Activated CD8-positive, alpha-beta T cell treated with anti-CD3 and anti-CD28 coated beads, Interleukin-2, amount 10 ng/mL, durations not matched to agents 7 days and 5 days (primary cell): ENCODE measurements at regions not wholly inside any gene's neighbourhood (a gene's known extent, or its start where the extent isn't known, plus 50 kb on each side); places are given as distances from the start of the nearest gene placed in this dataset.

Source experiments
- ATAC-seq: fragments of 150-1000 bp; cut with Tn5 transposase; one replicate; pipeline ENCODE4 v1.10.0; 2021; ENCODE audit warnings: moderate library complexity
- CTCF ChIA-PET: fragments of 350-600 bp; sonication (Branson Sonifier 250); formaldehyde crosslinking; loops from one replicate; lab custom pipeline; 2021; ENCODE audit warnings: antibody characterized with exemption; lab: Charles Lee
- POLR2A ChIA-PET: fragments of 350-600 bp; sonication (Branson Sonifier 250); formaldehyde crosslinking; loops from one replicate; lab custom pipeline; 2021; ENCODE audit warnings: antibody characterized with exemption; lab: Charles Lee
- DNase-seq: peaks from one replicate; pipeline ENCODE4 v3.0.0-alpha.2; 2020
- H3K27ac Mint-ChIP-seq: one replicate; pipeline ENCODE4 v1.8.0; 2021; ENCODE audit warnings: mild to moderate bottlenecking, mixed read lengths
- H3K27me3 Mint-ChIP-seq: one replicate; pipeline ENCODE4 v1.8.0; 2021; ENCODE audit warnings: low read depth, mixed read lengths
- H3K36me3 Mint-ChIP-seq: one replicate; pipeline ENCODE4 v1.8.0; 2021; ENCODE audit warnings: low read depth, mixed read lengths
- H3K4me1 Mint-ChIP-seq: one replicate; pipeline ENCODE4 v1.8.0; 2021; ENCODE audit warnings: low read depth, mixed read lengths
- H3K4me3 Mint-ChIP-seq: one replicate; pipeline ENCODE4 v1.8.0; 2021; ENCODE audit warnings: mild to moderate bottlenecking, mixed read lengths
- H3K9me3 Mint-ChIP-seq: one replicate; pipeline ENCODE4 v1.8.0; 2022; ENCODE audit warnings: mixed read lengths; ENCODE audit not compliant: insufficient read depth

GRCh38 chr9:126235336-126236243 lies 91.0 kb upstream of the MVB12B start:
- H3K4me1 Mint-ChIP-seq: no peaks in the 10 kb centered on the region
- H3K36me3 Mint-ChIP-seq: no peaks in the 10 kb centered on the region
- H3K4me3 Mint-ChIP-seq: no peak overlapping the region
- no peaks in the 10 kb centered on the region for H3K9me3 Mint-ChIP-seq
- H3K27me3 Mint-ChIP-seq: no peaks in the 10 kb centered on the region
- ChIA-PET POLR2A (no interaction called here), CTCF (no interaction called here)
- no peak overlapping the region for H3K27ac Mint-ChIP-seq
- DNase-seq (no peak), ATAC-seq (no peak)

GRCh38 chr9:126236273-126236672 lies 90.4 kb upstream of the MVB12B start:
- Mint-ChIP-seq H3K4me1 (no peaks in the 10 kb centered on the region), H3K27me3 (no peaks in the 10 kb centered on the region), H3K36me3 (no peaks in the 10 kb centered on the region), H3K4me3 (no peak overlapping the region), H3K27ac (no peak overlapping the region), H3K9me3 (no peaks in the 10 kb centered on the region)
- no peak for ATAC-seq
- no peak for DNase-seq
- ChIA-PET CTCF (no interaction called here), POLR2A (no interaction called here)

DNA sequence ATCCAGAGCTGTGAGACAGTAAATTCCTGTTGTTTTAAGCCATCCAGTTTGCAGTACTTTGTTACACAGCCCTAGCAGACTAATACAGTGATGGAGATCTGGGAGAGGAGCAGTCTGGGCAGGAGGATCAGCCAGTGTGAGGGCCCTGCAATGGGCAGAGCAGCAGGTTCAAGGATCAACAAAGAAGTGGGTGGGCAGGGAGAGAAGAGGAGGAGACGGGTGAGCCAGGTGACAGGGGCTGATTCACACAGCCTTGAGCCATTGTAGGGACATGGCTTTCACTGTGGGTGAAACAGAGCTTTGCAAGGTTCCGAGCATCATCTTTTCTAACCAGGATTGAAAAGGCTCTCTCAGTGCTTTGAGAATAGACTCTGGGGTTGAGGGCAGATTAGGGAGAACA lies 88.2 kb upstream of the MVB12B start:
- ChIA-PET POLR2A (no interaction called here), CTCF (no interaction called here)
- Mint-ChIP-seq H3K36me3 (no peaks in the 10 kb centered on the region), H3K4me1 (no peaks in the 10 kb centered on the region), H3K27me3 (no peaks in the 10 kb centered on the region), H3K9me3 (peaks cover 3% of the 10 kb centered on the region), H3K4me3 (no peak overlapping the region), H3K27ac (no peak overlapping the region)
- DNase-seq (no peak), ATAC-seq (no peak)

DNA sequence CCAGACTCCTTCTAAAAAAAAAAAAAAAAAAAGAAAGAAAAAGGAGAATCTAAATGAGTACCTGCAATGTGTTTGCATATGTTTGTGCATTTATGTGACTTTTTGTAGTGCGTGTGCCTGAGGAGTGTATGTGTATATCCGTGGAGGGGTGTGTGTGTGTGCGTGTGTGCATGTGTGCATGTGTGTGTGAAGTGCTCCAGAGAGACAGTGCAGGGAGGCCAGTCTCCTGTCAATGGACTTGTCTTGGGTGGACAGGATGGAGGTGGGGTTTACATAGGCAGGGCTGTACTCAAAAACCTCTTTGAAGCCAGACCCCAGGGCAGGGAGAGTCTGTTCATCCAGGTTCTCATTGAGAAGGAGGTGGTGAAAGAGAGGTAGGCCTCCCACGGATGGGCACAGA lies 87.1 kb upstream of the MVB12B start:
- ChIA-PET POLR2A (interaction anchor here (0.8 kb wide), 1 partner anchor 1331 kb away, joined by 3 read pairs; no protein-coding TSS in a partner anchor), CTCF (no interaction called here)
- Mint-ChIP-seq H3K4me1 (no peaks in the 10 kb centered on the region), H3K4me3 (no peak overlapping the region), H3K9me3 (peaks cover 13% of the 10 kb centered on the region), H3K27ac (no peak overlapping the region), H3K36me3 (no peaks in the 10 kb centered on the region), H3K27me3 (no peaks in the 10 kb centered on the region)
- DNase-seq: no peak
- ATAC-seq: no peak

DNA sequence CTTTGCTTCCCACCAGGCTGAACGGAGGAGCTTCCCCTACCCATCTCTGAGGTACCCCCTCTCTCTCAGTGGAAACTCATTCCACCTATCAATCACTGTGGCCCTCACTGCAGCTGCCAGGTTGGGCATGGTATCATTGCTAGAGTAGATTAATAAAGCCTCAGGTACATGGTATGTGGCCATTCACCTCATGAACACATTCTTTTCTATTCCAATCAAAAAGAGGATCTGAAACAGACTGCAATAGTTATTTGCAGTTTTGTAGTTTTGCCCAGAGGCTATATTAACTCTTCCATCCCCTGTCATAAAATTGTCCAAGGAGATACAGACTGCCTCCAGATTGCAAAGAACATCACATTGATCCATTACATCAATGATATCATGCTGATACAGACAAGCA lies 85.8 kb upstream of the MVB12B start:
- DNase-seq (no peak), ATAC-seq (no peak)
- Mint-ChIP-seq H3K4me1 (no peaks in the 10 kb centered on the region), H3K9me3 (peaks cover 21% of the 10 kb centered on the region), H3K4me3 (no peak overlapping the region), H3K27me3 (peaks cover 6% of the 10 kb centered on the region), H3K27ac (no peak overlapping the region), H3K36me3 (no peaks in the 10 kb centered on the region)
- CTCF ChIA-PET: no interaction called here
- POLR2A ChIA-PET: no interaction called here

DNA sequence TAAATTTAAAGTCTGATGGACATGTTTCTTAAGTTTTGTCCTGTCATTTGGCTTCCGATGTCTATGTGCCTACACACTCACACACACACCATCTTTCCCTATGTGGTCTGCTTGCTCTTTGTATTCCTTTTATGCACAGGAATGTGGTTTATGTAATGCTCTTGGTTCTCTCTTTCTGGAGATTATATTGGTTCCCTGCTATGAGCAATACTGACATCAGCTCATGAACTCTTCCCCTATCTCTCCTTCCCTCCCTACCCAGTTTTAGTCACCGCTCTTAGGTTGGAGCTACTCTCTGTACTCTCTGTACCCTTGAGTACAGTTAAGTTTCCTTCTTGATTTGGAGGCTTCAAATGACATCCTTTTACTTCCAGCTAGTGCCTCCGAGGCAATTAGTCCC lies 77.9 kb upstream of the MVB12B start:
- CTCF ChIA-PET: no interaction called here
- H3K9me3 Mint-ChIP-seq: peaks cover 16% of the 10 kb centered on the region
- H3K4me1 Mint-ChIP-seq: no peaks in the 10 kb centered on the region
- H3K4me3 Mint-ChIP-seq: no peak overlapping the region
- ATAC-seq: no peak
- no peak overlapping the region for H3K27ac Mint-ChIP-seq
- H3K27me3 Mint-ChIP-seq: peaks cover 21% of the 10 kb centered on the region
- POLR2A ChIA-PET: no interaction called here
- DNase-seq: no peak
- no peaks in the 10 kb centered on the region for H3K36me3 Mint-ChIP-seq

GRCh38 chr9:126261584-126262356 lies 64.9 kb upstream of the MVB12B start:
- H3K36me3 Mint-ChIP-seq: no peaks in the 10 kb centered on the region
- H3K27ac Mint-ChIP-seq: no peak overlapping the region
- no peaks in the 10 kb centered on the region for H3K9me3 Mint-ChIP-seq
- ATAC-seq: no peak
- ChIA-PET CTCF (no interaction called here), POLR2A (no interaction called here)
- peaks cover 6% of the 10 kb centered on the region for H3K4me1 Mint-ChIP-seq
- no peak for DNase-seq
- H3K4me3 Mint-ChIP-seq: no peak overlapping the region
- H3K27me3 Mint-ChIP-seq: peaks cover 47% of the 10 kb centered on the region

GRCh38 chr9:126262738-126263137 lies 63.9 kb upstream of the MVB12B start:
- Mint-ChIP-seq H3K36me3 (no peaks in the 10 kb centered on the region), H3K9me3 (no peaks in the 10 kb centered on the region), H3K27ac (no peak overlapping the region), H3K4me3 (no peak overlapping the region), H3K4me1 (peaks cover 6% of the 10 kb centered on the region), H3K27me3 (peaks cover 40% of the 10 kb centered on the region)
- ChIA-PET POLR2A (no interaction called here), CTCF (no interaction called here)
- ATAC-seq (no peak), DNase-seq (no peak)

DNA sequence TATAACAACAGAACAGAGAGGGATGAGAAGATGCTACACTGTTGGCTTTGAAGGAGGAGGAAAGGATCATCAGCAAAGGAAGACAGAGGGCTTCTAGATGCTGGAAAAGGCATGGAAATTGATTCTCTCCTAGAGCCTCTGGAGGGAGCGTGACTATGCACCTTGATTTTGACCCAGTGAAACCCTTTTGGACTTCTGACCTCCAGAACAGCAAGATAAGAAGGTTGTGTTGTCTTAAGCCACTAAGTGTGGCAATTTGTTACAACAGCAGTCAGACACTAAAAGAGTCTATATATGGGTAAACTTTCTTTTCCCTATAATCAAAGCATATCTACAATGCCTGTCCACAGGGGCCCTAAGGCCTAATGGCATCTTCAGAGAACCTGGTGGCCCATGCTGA lies 56.1 kb upstream of the MVB12B start:
- no peaks in the 10 kb centered on the region for H3K9me3 Mint-ChIP-seq
- ChIA-PET CTCF (no interaction called here), POLR2A (no interaction called here)
- ATAC-seq: no peak
- H3K27me3 Mint-ChIP-seq: peaks cover 10% of the 10 kb centered on the region
- H3K36me3 Mint-ChIP-seq: no peaks in the 10 kb centered on the region
- H3K4me3 Mint-ChIP-seq: no peak overlapping the region
- no peaks in the 10 kb centered on the region for H3K4me1 Mint-ChIP-seq
- no peak overlapping the region for H3K27ac Mint-ChIP-seq
- DNase-seq: no peak

DNA sequence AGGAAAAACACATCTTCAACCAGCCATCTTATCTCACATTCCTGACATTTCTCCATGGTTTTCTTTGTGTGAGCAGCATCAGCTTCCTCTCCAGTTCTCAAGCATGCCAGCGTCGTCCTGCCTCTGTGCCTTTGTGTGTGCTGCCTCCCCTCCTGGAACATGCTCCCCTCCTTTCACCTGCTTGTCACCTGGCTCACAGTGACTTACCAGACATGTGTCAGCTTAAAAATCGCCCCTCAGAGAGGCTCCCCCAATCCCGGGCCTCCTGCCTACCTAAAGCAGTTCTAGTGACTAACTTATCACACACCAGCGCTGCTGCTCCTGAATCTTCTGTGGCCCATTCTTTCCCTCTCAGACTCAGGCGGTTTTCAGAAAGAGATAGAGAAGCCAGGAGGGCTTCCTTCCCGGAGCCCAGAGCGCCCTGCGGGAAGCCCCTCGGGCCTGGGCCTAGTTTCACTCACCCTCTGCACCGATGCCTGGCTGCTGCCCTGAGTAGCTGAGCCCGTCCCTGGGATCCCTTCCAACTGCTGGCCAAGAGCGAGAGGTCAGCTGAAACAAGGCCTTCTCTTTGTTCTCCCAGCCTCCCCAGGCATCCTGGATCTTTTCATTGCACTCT lies 51.1 kb upstream of the MVB12B start:
- POLR2A ChIA-PET: no interaction called here
- no peak for ATAC-seq
- no peaks in the 10 kb centered on the region for H3K36me3 Mint-ChIP-seq
- H3K4me3 Mint-ChIP-seq: no peak overlapping the region
- no peak overlapping the region for H3K27ac Mint-ChIP-seq
- H3K27me3 Mint-ChIP-seq: peaks cover 24% of the 10 kb centered on the region
- CTCF ChIA-PET: no interaction called here
- no peaks in the 10 kb centered on the region for H3K4me1 Mint-ChIP-seq
- H3K9me3 Mint-ChIP-seq: peaks cover 5% of the 10 kb centered on the region
- no peak for DNase-seq

GRCh38 chr9:126276056-126276728 lies 50.4 kb upstream of the MVB12B start:
- CTCF ChIA-PET: no interaction called here
- Mint-ChIP-seq H3K27me3 (peaks cover 26% of the 10 kb centered on the region), H3K27ac (no peak overlapping the region), H3K9me3 (peaks cover 5% of the 10 kb centered on the region), H3K4me1 (no peaks in the 10 kb centered on the region), H3K36me3 (no peaks in the 10 kb centered on the region), H3K4me3 (no peak overlapping the region)
- ATAC-seq (no peak), DNase-seq (no peak)
- POLR2A ChIA-PET: no interaction called here
